ENCODE measurements at regions not wholly inside any gene's neighbourhood (a gene's known extent, or its start where the extent isn't known, plus 50 kb on each side); places are given as distances from the start of the nearest gene placed in this dataset.

DNA sequence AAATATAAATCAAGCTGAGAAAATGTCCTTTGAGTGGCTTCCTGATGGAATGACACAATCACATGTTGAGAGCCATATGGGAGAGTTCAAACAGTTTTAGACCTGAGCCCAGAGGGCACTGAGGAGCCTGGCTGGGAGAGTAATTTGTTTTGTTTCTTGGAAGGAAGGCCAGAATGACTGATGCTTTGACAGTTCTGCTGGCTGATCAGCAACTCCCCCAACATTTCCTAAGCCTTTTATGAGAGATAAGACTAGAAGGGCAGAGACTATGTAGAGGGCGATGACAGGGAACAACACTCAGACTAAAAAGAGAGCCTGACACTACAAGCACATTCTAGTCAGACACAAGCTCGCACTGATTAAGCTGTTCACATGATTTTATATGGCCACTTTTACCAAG, 169.2 kb downstream of the COX7C start:
- no peak for DNase-seq

DNA sequence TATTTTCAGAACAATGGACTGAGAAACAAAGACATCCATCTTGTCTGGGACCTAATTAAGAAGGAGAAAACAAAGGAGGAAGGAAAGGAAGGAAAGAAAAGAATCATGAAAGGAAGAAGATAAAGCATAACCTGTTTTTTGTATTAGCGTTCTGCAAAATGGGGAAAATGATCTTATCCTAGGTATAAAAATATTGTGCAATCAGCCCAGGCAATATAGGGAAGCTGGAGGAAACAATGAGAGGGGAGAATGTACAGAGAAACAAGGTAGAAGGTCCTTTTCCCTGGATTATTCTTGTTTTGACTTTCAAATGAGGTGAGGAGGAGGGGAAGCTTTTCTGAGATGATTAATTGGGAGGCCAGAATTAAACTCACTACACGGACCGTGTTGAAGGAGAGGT, 177.9 kb downstream of the COX7C start:
- DNase-seq, result no peak

DNA sequence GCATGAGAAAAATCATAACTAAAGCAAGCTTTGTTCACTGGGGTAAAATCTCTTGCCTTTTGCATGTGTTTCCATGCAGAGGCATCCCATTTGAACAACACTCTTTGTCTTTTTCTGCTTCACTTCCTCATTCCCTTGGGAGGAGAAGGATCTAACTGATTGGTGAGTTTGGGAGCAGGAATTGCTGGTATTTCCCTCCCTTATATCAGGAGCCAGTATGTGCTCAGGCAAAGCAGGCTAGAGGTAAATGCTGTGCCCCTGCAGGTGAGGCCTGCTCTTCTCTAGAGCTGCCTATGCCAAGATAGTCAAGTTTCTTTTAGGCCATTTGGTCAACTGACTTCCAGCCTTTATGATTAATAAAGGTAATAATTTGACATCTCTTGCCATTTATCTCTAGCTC, 179.9 kb downstream of the COX7C start:
- no peak for DNase-seq

DNA sequence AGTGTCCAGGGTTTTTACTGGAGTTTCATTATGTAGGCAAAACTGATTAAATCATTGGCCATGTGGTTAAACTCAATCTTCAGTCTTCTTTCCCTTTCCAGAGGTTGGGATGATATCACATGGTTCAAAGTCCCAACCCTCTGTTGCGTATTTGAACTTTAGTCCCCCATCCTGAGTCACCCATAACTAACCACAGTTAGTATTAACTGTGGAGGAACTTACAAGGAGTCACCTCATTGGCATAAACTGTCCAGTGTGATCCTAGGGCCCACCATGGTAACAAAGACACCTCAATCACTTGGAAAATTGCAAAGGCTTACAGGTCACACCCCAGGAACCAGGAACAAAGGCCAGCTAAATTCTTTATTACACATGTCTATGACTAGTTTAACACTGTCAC, 188.5 kb downstream of the COX7C start:
- no peak for DNase-seq

DNA sequence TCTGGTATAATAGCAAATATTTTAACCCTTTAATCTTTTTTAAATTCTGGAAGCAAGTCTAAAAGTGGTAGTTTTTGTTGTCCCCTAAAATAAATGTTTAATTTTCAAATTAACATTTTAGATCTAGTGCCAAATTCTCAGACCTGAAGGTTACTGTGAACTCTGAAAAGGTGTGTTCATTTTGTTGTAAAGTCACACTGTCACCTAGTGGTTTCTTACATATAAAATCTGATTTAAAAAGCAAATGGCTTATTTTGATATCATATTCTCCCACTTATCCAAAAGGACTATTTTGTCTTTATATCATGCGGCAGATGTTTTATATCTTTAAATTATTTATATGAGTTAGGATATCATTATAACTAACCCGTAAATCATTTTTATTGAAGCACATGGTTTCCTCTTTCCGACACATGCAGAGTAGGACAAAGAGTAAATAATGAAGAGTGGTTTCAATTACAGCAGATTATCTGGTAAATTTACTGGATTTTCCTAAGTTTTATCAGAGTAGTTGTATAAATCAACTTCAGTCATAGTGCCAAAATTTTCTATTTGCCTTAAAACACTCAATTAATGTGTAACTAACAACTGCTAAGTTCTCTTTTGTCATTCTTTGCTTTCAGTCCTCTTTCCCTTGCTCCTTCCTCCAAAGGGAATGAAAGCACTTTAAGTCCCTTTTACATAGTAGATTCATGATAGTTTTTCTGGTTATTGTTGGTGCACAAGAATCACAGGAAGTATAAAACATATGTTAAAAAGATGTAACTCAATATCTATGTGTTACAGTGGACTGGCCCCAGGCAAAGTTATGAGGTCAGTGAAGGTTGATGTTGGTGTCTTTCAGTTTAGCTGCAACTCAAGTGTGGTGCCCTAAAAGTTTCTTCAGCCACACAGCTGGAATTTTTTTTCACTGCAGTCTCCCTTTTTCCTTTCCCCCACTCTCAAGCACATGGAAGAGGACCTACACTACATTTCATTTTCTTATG, 189.6 kb downstream of the COX7C start:
- no peak for DNase-seq

DNA sequence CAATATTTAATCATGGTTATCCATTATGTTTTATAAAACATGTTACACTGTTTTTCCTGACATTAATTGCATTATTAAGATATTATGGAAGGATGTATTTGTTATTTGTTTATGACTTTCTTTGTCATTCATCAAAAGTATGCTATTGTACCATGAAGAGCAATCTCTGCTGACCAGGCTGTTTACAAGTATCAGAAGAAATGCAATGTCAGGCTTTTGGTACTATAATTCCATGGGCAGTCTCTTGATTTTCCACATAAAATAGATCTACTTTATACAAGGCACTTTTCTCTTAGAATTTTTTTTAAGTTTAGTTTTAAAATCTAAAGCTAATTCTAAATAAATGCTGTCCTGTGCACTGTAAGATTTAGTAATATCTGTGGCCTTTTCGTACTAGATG, 196.6 kb downstream of the COX7C start:
- DNase-seq, result no peak

DNA sequence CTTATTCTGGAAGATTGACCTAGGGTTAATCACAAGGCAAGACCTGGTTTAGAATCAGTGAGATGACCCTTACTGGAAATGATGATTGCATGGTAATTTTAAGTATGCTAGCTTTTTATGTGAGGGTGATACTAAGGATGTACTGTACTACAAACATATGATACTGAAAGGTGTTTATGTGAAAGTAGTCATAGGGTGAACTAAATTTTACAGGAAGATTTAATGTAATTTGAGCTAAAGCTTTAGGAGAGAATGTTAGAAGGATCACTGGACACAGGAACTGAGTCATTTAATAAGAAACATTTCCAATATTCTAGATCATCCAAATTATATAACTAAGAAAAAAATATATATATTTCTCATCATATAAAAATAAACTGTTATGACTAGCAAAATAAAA, 197.2 kb downstream of the COX7C start:
- no peak for DNase-seq

DNA sequence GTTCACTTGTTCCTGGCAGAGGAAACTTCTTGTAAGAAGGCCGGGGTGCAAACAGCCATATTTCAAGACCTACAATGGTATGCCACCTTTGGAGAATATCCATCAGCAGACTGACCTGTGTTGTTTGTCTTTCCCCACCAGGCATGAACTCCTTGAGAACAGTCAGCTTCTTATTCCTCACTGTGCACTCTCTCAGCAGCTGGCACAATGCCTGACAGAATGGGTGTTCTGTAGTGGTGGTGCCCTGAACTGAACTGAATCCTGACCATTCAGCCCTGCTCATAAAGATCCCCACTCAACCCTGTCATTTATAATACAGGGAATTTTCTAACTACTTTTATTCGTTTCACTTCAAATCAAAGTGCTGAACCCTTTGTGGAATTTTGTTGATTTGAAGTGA, 206.9 kb downstream of the COX7C start:
- no peak for DNase-seq

DNA sequence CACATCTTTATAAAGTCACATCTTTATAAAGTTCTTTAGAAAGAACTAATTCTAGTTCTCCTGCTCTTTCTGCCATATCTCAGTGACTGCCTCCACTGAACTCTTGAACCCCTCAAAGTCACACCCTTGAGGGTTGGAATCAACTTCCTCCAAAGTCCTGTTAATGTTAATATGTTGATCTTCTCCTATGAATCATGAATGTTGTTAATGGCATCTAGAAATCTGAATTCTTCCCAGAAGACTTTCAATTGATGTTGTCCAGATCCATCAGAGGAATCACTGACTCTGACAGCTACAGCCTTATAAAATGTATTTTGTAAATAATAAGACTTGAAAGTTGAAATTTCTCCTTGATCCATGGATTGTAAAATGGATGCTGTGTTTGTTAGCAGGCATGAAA, 213.4 kb downstream of the COX7C start:
- no peak for DNase-seq

DNA sequence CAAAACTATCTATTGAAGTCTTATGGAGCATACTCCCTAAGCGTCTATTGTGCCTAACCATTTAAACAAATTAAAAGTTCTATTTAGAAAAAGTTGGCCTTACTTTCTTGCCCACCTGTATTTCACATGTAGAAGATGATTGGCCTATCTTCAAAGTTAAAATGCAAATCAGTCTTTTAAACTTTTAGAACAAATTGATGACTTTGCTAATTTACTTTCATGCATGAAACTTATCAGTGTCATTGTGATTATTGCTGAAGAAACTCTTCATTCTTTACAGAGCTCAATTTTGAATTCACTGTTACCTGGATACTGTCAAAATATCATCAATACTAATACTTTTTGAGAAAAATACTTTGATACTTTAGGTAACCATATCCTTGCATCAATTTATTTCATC, 216.1 kb downstream of the COX7C start:
- no peak for DNase-seq

DNA sequence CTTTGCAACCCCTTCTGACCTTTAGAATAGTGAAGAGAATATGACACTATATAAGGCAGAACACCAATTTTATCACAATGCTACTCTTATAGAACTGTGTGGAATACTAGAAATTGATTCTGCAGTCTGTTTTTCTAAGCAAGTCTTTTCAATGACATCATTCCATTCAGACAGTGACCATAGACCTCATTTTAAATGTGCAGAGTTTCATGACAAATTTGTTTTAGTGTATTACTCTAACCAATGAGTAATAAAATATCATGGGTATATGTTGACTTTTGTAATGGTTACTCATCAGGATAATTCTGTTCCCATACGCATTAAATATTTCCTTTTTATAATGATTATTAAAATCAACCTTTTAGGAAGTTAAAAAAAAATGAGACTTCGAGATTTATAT, 219.9 kb downstream of the COX7C start:
- no peak for DNase-seq

DNA sequence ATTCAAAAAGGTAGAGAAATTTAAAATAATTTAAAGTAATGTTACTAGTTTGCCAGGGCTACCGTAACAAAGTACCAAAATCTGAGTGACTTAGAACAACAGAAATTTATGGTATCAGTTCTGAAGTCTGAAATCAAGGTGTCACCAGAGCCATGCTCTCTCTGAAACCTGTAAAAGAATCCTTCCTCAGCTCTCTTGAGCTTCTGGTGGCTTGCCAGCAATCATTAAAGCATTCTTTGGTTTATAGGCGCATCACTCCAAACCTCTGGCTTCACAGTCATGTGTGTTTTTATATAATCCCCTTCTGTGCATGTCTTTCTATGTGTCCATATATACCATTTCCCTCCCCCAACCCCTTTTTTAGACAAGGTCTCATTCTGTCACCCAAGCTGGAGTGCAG, 220.3 kb downstream of the COX7C start:
- DNase-seq, result no peak

DNA sequence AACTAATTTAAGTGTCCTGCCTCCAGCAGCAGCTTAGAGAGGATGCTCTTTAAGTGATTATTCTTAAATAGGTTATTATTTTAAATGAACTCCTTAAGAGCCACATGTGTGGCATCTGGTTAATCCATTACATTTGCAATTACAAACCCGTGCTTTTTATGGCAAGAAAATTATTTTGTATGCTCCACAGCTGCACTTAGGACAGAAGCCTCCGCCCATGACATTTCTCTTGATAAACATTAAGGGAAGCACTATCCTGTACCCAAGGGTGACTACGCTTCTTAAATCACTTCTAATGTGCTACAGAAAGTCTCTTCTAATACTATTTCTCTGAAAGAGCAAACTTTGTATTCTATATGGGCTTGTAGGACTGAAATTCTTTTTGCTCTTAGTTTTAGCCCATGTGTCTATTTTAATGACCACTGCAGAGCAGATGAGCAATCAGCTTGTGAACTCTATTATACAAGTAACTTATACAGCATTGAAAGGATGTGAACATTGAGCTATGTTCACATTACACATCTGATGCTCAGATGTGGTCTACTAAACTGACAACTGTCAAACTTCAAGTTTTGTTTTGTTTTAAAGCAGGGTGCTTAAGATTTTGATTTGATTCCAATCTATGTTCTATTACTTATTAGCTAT, 223.4 kb downstream of the COX7C start:
- DNase-seq, result no peak

DNA sequence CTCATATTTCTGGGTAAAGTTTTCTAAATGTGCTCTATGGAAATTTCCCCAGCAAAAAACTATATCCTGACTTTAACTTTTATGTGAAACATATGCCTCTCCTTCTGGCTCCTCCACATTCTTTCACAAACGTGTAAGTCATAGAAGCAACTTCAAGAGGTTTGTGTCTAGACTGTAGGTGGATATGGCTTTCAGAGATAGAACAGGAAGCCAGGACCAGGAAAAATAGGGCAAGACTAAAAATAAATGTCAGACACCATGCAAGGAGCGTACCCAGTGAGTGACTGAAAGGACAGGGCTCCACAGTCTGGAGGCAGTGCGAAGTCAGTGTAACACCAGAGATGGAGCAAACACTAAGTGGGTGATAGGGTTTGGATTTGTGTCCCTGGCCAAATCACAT, 240.7 kb downstream of the COX7C start:
- no peak for DNase-seq

DNA sequence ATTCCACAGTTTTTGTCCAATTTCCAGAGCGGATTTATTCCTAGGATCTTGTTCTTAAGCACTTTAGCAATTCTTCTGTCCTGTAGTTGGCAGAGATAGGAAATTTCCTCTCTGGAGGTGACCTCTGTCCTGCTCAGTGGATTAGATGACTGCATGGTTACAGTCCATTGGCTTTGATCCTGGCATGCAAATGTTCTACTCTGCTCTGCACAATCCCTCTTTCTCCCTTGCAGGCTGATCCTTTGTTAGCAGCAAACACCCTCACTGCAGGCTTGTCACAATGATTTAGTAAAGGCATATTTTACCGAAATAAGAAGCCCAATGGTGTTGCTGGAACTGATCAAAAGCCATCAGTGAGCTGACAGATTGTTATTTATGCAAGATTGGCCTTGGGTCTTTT, 243.8 kb downstream of the COX7C start:
- no peak for DNase-seq

DNA sequence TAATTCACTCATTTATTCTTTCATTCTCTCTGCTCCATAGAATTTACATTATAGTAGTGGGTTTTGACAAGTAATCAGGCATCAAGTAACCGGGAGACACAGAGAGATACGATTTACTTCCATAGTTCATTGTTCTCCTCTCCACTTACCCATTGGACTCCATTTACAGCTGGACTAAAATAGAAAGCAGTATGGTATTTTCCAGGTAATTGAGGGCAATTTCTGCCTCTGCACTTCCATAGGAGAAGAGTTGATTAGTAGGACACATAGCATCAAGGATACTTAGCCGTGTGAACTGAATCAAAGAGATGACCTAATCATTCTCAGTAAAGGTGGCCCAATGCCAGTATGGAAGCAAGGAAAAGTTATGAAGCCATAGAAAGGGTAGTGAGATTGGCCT, 244.4 kb downstream of the COX7C start:
- no peak for DNase-seq

DNA sequence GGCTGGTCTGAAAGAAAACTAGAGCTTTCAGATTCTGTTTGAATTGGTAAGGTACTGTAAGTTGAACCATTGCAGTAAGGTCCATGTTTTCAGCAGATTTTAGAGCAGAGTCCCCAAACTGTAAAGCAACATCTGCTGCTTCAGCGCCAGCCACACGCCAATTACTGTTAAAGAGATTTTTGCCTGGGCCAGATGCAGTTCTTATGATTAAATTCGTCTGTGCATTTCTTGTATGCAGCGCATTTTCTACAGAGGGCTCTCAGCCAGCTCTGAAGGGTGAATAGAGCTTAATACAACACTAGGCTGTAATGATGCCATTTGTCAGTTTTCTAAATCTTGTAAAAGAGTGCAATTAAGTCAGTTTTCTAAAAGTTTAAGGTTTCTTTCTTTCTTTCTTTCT, 246.3 kb downstream of the COX7C start:
- DNase-seq, result no peak

DNA sequence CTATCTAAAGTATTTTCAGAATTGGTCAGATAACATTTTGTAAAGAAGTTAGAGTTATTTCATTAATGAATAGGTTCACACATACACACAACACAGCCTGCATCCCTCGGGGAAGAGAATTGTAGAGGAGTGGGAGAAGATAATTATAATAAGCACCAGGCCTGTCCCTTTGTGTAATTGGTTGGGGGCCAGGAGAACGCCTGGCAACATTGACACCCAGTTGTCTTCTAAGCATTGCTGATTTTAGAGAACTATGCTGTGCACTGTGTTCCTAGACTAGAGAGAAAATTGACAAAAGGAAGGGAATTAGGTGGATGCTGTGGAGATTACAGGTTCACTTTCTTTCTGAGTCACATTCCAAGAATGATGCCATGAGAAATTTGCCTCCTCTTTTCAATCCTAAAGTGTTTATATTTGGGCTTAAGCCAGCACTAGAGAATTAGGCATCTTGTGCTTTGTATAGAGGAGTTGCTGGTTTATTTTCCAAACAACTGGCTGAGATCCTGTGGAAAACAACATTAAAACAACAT, 247.6 kb downstream of the COX7C start:
- no peak for DNase-seq

DNA sequence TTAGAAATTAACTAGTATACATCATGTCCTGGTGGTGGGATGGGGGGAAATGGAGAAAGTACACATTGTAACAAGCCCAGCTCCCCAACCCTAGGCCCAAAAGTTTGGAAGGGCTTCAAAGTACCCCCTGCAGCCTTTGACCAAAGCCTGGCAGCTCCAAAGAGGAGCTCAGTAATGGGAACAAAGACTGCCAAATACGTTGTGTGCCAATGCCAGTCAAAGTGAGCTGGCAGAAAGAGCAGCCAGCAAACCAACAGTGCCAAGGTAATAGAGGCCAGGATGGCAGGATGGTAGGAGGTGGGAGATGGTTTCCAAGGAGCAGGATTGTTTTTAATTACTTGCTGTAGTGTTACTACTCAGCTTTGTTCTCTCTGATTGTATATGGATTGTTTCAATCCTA, 248.3 kb downstream of the COX7C start:
- no peak for DNase-seq

DNA sequence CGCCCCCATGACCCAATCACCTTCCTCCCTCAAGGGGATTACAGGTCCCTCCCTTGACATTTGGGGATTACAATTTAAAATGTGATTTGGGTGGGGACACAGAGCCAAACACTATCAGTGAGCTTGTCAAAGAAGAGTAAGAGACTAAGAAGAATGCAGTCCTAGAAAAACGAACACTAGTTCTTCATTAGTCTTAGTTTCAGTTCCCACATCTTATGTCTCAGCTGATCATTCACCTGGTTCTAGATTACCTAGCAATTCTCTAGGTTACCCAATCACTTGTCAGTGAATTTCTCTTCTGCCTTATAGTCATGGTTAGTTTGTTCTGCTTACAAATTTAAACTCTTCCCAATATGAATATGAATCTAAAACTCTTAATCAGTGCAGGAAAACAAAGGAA, 251.5 kb downstream of the COX7C start:
- no peak for DNase-seq

DNA sequence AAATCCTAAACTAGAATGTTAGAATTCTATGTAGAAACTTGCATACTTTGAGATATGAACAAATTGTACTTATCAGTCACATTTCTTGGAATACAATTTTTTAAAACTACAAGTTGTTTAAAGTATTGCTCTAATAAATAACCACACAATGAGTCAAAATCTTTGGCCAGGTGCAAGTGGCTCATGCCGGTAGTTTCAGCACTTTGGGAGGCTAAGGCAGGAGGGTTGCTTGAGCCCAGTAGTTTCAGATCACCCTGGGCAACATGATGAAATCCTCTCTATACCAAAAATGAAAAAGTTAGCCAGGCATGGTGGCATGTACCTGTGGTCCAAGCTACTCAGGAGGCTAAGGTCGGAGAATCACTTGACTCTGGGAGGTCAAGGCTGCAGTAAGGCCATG, 257.8 kb downstream of the COX7C start:
- DNase-seq, result no peak

DNA sequence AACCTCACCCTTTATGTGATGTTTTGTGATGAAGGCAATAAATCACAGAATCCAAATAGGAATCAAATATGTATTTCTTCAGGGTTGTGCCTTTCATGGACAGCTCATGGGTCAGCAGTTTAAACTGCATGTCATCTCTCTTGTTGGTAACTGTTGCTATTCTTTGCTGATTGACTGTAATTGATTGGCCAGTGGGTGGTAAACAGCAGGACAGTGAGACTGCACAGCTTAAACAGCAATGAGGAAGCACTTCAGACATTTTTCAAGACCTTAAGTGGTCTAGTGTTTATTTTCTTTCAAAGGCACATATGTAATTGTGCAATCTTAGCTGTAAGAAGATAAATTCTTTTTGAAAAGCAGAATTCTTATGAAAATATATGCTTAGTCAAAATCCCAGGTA, 260.5 kb downstream of the COX7C start:
- DNase-seq, result no peak

DNA sequence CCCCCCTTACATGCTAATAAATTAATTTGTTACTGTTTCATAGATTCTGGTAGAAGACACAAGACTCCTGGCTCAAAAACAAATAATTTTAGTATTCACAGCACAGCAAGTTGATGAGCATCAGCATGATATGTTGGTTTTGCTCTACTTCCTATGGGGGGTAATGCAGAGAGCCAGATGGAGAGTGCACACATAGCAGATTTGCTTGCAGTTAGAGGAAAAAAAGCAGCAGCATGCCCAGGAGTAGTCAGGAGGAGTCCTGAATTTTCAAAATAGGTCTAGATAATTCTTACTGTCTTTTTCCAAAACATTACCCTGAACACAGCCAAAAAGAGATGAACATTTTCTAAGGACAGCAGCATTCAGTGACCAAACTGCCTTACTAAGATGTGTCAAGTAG, 261.3 kb downstream of the COX7C start:
- DNase-seq, result no peak

DNA sequence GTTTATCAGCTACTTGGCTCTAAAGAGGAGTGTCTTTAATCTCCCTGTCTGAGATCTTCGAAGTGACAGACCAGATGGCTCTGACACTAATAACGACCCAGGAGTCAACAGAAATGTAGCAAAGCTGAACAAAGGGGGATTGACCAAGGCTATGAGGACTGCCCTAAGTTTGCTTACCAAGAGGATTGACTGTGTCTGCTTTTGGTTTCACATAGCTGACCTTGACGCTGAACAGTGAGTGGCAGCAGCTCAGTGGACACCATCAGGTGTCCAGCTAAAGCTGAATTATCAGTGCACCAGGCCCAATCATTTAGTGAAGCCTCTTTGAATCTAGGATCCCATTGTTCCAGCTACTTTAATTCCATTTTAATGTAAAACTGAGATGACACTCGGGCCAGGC, 262.6 kb downstream of the COX7C start:
- no peak for DNase-seq
